HG03095 (cell line): ENCODE measurements at regions not wholly inside any gene's neighbourhood (a gene's known extent, or its start where the extent isn't known, plus 50 kb on each side); places are given as distances from the start of the nearest gene placed in this dataset.

ENCODE experiments used
- ATAC-seq: cut with Tn5 transposase; IDR thresholded peaks from one replicate; pipeline ENCODE4 v1.9.1; 2021; ENCODE audit warnings: moderate library complexity; ENCODE audit not compliant: unreplicated experiment

DNA sequence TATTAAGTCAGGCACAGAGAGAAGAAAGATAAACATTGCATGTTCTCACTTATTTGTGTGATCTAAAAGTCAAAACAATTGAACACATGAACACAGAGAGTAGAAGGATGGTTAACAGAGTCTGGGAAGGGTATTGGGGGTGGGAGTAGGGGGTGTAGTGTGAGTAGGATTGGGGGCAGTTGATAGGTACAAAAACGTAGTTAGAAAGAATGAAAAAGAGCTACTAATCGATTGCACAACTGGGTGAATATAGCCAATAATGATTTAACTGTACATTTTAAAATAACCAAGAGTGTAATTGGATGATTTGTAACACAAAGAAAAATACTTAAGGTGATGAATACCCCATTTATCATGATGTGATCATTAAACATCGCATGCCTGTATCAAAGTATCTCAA is 333.3 kb downstream of the HAO1 start:
- no peak for ATAC-seq

DNA sequence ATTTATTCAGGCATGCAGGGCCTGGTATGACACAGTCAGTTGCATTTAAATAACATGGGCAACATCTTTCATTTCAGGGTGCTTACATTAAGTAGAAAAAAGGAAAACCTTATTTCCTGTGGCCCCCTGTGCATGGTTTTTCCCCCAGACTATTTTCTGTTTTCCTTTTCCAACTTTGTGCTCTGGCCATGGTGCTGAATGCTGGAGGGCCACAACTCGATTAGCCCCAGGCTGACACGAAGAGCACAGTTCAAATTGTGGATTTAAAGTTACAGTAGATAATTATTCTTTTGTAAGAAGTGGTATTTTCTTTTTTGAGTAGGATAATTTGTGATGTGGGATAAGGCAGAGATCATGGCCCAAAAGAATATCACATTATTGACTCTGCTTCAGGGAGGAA is 332.0 kb downstream of the HAO1 start:
- no peak for ATAC-seq

DNA sequence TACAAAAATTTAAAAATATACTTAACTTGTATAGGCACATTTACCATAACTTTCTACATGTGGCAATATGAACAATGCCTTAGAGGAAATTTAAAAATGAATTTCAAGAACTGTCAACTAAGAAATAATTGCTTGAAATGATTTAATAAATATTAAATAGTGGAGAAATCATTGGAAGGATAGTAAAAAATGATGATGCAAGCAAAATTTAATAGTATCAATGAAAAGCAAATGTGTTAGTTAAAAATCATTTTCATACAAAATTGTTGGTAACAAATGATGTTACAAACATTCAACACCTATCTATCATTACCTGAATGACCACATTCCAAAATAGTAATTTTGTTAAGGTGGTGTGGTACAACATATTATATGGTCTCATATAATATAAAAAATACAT is 331.0 kb downstream of the HAO1 start:
- ATAC-seq, result no peak

GRCh38 chr20:7610681-7611080 is 329.6 kb downstream of the HAO1 start:
- no peak for ATAC-seq

DNA sequence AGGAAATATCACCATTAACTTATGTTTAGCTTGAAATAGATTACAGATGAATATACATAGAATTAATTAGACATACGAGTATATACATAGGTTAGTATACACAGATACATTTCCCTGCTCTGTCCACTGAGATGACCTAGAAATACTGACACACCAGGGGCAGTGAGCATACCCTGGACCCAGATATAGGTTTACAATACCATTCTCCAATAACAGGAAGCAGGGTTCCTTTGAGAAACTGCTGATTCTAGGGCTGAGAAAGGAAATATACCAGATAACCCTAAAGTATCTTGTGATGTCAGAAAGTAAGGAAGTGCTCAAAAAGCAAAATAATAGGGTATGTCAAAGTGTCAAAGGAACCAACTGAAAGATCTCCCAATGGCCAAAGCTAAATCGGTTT is 322.5 kb downstream of the HAO1 start:
- no peak for ATAC-seq

DNA sequence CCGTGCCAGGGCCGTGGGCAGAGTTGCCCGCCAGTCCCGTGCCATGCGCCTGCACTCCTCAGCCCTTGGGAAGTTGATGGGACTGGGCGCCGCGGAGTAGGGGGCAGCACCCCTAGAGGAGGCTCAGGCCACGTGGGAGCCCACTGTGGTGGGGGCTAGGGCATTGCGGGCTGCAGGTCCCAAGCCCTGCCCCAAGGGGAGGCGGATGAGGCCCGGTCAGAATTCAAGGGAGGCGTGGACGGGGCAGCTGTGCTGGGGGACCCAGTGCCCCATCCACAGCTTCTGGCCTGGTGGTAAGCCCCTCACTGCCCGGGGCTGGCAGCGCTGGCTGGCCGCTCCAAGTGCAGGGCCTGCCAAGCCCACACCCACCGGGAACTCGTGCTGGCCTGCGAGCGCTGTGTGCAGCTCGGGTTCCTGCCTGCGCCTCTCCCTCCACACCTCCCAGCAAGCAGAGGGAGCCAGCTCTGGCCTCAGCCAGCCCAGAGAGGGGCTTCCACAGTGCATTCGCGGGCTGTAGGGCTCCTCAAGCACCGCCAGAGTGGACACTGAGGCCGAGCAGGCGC is 317.8 kb downstream of the HAO1 start:
- ATAC-seq, result no peak

- ATAC-seq, result no peak
Measured at GRCh38 chr20:7624886-7625285, 315.4 kb downstream of the HAO1 start.

DNA sequence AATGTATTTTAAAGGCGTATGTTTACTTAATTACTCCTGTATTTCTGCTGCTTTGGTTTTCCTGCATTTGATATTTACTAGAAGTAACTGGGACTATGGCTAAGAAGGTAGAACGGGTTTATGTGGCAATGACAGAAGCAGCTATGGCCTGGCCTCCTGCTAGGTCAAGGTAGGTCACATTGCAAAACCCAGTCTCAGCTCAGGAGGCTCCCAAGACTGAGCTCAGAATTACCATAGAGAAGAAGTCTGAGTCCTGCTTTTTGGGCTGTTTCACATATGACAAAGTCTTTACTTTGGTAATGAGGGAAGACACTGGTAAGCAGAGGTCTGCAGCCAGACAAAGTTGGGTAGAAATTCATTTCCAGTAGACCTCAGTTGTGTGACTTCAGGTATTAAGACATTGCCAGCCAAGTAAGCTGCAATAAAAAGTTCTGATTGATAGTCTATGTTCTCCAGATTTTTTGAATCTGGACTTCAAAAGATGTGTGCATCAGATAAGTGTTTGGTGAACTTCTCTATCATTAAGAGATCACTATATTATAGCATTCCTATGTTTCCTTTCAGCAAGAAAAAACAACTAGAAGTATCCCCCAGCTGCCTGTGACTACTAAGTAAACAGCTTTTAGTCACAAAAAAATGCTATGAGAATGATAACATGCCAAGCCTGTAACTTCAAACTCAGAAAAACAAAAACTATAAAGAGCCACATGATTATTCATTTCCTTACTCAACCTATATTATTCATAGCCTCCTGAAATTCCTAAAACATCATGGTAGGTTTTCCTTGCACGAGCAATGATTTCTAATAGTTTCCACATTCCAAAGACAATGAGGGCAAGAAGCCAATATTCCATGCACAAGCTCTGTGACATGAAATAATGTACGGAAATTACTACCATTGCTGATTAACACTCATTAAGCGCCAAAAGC is 312.3 kb downstream of the HAO1 start:
- no peak for ATAC-seq

- no peak for ATAC-seq
Measured at GRCh38 chr20:7629880-7630279, 310.4 kb downstream of the HAO1 start.

DNA sequence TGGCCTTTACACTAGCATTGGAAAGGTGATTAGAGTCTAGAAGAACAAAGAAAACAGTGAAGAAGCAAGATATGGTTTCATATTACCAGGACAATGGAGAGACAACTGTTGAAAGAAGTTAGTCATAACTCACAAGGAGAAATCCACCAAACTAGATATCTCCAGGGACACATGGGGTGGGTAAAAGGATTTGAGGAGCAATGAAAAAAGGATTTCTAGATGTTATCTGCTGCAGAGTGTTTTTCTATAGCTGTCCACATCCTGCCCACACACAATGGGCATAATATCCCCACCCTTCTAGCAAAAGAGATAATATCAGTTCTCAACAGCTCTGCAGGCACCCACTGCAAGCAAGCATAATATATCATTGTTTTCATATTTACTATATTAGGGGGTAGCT is 303.1 kb downstream of the HAO1 start:
- no peak for ATAC-seq

DNA sequence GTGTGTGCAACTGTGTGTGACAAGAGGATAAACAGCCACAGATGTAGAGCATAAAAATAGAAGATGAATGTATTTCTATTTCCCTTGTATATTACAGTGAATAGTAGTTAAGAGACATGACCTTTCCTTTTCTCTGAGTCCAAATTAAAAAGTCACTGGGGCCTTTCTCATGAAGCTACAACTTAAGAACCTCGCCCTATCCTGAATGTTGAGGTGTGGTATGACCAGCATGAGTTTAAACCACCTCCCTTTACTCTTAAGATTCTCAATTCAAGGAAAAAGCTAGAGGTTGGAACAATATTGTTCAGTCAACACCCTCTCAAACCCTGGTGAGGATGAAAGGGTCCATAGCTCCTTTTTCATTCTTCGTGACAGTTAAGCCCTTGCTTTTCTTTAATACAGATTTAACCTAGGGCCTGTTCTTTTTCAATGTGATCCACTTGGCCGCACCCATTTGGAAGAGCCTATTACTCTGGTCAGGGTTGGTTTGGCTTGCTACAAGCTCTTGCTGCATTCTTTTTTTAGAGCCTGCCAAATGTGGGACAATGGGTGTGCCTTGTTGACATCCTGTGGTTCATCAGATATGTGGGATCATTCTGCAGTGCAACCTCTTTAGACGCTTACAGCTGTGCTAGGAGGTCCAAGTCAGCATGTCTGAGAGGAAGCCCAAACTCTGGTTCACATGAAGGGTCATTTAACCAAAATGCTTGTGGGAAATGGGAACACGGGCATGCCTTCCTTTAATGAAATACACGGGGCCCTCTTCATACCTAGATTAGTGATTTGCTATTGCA is 290.0 kb downstream of the HAO1 start:
- ATAC-seq, result no peak

DNA sequence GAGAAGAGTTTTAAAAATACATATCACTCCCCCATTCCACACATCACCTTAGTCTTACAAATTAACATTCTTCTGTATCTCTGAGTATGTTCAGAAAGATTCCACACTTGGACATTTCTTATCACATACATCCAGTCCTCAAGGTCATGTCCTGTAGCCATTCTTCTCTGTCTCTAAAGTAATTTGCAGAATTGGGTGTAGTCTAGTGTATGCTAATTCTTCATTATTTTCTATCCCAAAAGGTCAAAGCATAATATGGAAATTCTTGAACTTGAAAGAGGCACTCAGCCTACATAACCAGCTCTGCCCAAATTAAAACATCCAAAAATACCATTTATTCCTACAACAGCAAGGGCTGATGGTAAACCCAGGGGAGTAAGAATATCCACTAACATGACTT is 286.0 kb downstream of the HAO1 start:
- ATAC-seq, result no peak

GRCh38 chr20:7656687-7657467 is 283.4 kb downstream of the HAO1 start:
- no peak for ATAC-seq

- no peak for ATAC-seq
Measured at GRCh38 chr20:7657569-7657968, 282.7 kb downstream of the HAO1 start.

DNA sequence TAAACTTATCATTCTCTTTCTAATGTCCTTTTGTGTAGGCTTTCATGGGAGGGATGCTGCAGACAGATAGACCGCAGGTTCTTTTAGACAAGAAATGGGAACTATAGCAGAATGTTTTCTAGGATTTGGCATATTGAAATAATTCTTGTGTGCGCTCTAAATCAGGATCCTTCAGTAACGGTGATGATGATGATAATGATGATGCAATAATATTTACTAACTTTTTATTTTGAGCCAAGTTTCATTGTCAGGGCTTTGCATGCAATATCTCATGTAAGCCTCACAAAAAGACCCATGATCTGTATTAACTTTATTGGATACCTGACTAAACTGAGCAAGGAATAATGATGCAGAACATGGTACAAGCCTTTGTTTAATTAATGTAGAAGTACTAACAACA is 280.1 kb downstream of the HAO1 start:
- ATAC-seq, result no peak

- ATAC-seq, result no peak
Measured at GRCh38 chr20:7665376-7665775, 274.9 kb downstream of the HAO1 start.

DNA sequence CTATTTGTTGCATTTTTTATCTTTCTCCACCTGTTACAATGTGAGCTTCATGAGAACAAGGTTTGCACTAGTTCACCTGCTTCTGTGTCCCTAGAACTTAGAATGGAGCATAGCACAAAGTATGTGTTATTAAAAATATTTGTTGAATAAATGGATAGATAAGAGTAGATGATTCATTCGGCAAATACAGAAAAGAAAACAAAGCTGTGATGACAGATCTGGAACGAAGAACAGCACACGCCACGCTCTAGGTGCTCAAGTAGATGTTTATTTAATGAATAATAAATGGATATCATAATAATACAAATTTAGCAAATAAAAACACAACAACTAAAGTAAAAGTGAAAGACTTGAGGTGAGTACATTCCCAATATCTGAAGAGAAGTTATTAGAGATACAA is 273.1 kb downstream of the HAO1 start:
- no peak for ATAC-seq

- no peak for ATAC-seq
Measured at GRCh38 chr20:7672571-7672970, 267.7 kb downstream of the HAO1 start.

GRCh38 chr20:7673841-7674240 is 266.4 kb downstream of the HAO1 start:
- ATAC-seq, result no peak

DNA sequence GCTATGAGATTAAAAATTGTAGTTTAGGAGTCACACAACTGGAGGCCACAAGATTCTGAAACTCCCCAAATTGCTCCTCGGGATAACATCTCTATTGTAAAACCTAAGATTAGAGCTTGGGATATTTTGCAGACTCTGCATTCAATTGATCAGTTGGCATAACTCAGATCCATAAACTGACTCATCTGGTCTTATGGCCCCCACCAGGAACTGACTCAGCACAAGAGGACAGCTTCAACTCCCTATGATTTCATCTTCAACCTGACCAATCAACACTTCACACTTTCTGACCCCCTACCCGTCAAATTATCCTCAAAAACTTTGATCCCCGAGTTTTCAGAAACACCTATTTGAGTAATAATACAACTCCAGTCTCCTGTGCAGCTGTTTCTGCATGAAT is 257.3 kb downstream of the HAO1 start:
- no peak for ATAC-seq

- no peak for ATAC-seq
Measured at GRCh38 chr20:7687065-7687464, 253.2 kb downstream of the HAO1 start.
